ENCODE measurements at regions not wholly inside any gene's neighbourhood (a gene's known extent, or its start where the extent isn't known, plus 50 kb on each side); places are given as distances from the start of the nearest gene placed in this dataset.

GRCh38 chr10:89985446-89985845 lies 284.1 kb downstream of the KIF20B start:
- TF ChIP-seq POLR2A (IDR thresholded peaks at IDR 0.05) = no peak
- TF ChIP-seq, protein P1, sequence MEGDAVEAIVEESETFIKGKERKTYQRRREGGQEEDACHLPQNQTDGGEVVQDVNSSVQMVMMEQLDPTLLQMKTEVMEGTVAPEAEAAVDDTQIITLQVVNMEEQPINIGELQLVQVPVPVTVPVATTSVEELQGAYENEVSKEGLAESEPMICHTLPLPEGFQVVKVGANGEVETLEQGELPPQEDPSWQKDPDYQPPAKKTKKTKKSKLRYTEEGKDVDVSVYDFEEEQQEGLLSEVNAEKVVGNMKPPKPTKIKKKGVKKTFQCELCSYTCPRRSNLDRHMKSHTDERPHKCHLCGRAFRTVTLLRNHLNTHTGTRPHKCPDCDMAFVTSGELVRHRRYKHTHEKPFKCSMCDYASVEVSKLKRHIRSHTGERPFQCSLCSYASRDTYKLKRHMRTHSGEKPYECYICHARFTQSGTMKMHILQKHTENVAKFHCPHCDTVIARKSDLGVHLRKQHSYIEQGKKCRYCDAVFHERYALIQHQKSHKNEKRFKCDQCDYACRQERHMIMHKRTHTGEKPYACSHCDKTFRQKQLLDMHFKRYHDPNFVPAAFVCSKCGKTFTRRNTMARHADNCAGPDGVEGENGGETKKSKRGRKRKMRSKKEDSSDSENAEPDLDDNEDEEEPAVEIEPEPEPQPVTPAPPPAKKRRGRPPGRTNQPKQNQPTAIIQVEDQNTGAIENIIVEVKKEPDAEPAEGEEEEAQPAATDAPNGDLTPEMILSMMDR (IDR thresholded peaks at IDR 0.05) = no peak

All from adrenal gland (tissue), 5 donors.